SK-N-SH (cell line): ENCODE measurements at regions not wholly inside any gene's neighbourhood (a gene's known extent, or its start where the extent isn't known, plus 50 kb on each side); places are given as distances from the start of the nearest gene placed in this dataset.

Experiments used
- CTCF ChIA-PET: fragments of 300-600, 350-600 bp; formaldehyde crosslinking; extraction: SDS; loops from one replicate; lab custom pipeline; 2021; lab: Yijun Ruan, JAX
- POLR2A ChIA-PET: fragments of 350-600 bp; sonication (Branson Sonifier 250); formaldehyde crosslinking; extraction: SDS; loops from one replicate; lab custom pipeline; 2020; ENCODE audit warnings: antibody characterized with exemption, inconsistent platforms; lab: Yijun Ruan, JAX
- DNase-seq: peaks from one replicate; pipeline ENCODE4 v3.0.0; 2012
- H2AFZ ChIP-seq: fragments of 200-600 bp; sonication (generic); 2 replicates; pipeline ENCODE4 v1.8.1; 2016; ENCODE audit warnings: antibody characterized with exemption, mild to moderate bottlenecking, low read depth
- H3F3A ChIP-seq: fragments of 200-600 bp; sonication (generic); replicated peaks from 2 replicates; pipeline ENCODE3; 2016; ENCODE audit warnings: antibody characterized with exemption, mild to moderate bottlenecking; ENCODE audit not compliant: insufficient read depth
- H3K27ac ChIP-seq, 2 experiments: fragments of 200-500 bp in 1 of 2; fragments of 200-600 bp in 1 of 2; sonication (Bioruptor generic) in 1 of 2; sonication (generic), shearing (Covaris generic) in 1 of 2; 2 replicates each; pipeline versions ENCODE4 v1.5.1 to v1.6.1; 2014 to 2016; ENCODE audit warnings: low read depth in 2 of 2, inconsistent platforms in 1 of 2, low read length in 1 of 2, mild to moderate bottlenecking in 1 of 2, mixed read lengths in 1 of 2
- H3K27me3 ChIP-seq: fragments of 200-600 bp; sonication (generic), shearing (Covaris generic); 2 replicates; pipeline ENCODE4 v1.6.1; 2016; ENCODE audit warnings: mixed run types; ENCODE audit not compliant: insufficient read depth
- H3K36me3 ChIP-seq, 2 experiments: fragments of 200-500 bp in 1 of 2; fragments of 200-600 bp in 1 of 2; sonication (Bioruptor generic) in 1 of 2; sonication (generic) in 1 of 2; replicated peaks in 1 of 2; 2 replicates each; pipeline versions ENCODE3 to v1.5.1; 2014 to 2016; ENCODE audit warnings: low read length in 1 of 2, mild to moderate bottlenecking in 1 of 2; ENCODE audit not compliant: insufficient read depth in 2 of 2, control insufficient read depth in 1 of 2
- H3K4me1 ChIP-seq, 2 experiments: fragments of 200-500 bp in 1 of 2; fragments of 200-600 bp in 1 of 2; sonication (Bioruptor generic) in 1 of 2; sonication (generic), shearing (Covaris generic) in 1 of 2; 2 replicates each; pipeline versions ENCODE4 v1.5.1 to v1.6.1; 2014 to 2016; ENCODE audit warnings: low read depth in 1 of 2, low read length in 1 of 2, mixed run types in 1 of 2; ENCODE audit not compliant: insufficient read depth in 2 of 2, control insufficient read depth in 1 of 2
- H3K4me2 ChIP-seq: fragments of 200-600 bp; sonication (generic), shearing (Covaris generic); 2 replicates; pipeline ENCODE4 v1.6.1; 2017; ENCODE audit warnings: mixed run types
- H3K4me3 ChIP-seq, 2 experiments: fragments of 200-500 bp in 1 of 2; fragments of 200-600 bp in 1 of 2; sonication (Bioruptor generic) in 1 of 2; sonication (generic), shearing (Covaris generic) in 1 of 2; 2 replicates each; pipeline versions ENCODE4 v1.5.1 to v1.8.1; 2014 to 2016; ENCODE audit warnings: low read depth in 2 of 2, inconsistent platforms in 1 of 2, low read length in 1 of 2, mild to moderate bottlenecking in 1 of 2, mixed read lengths in 1 of 2, moderate library complexity in 1 of 2
- H3K79me2 ChIP-seq: fragments of 200-600 bp; sonication (generic); 2 replicates; pipeline ENCODE4 v1.8.1; 2017; ENCODE audit warnings: mild to moderate bottlenecking; ENCODE audit not compliant: insufficient read depth
- H3K9ac ChIP-seq: fragments of 200-600 bp; sonication (generic); 2 replicates; pipeline ENCODE4 v1.6.1; 2017; ENCODE audit warnings: mixed run types
- H3K9me2 ChIP-seq: fragments of 200-600 bp; sonication (generic); 2 replicates; pipeline ENCODE4 v1.6.1; 2017; ENCODE audit warnings: mixed run types
- H3K9me3 ChIP-seq: fragments of 200-600 bp; sonication (generic); 2 replicates; pipeline ENCODE4 v1.6.1; 2017; ENCODE audit warnings: mixed run types, mild to moderate bottlenecking, moderate library complexity
- H4K20me1 ChIP-seq: fragments of 200-600 bp; sonication (generic); 2 replicates; pipeline ENCODE4 v1.6.1; 2017; ENCODE audit warnings: mild to moderate bottlenecking, mixed run types; ENCODE audit not compliant: insufficient read depth
- CTCF ChIP-seq: fragments of 200-600 bp; sonication (generic); IDR thresholded peaks from 2 replicates; pipeline ENCODE4 v1.6.1; 2017; ENCODE audit warnings: antibody characterized with exemption, mild to moderate bottlenecking, moderate library complexity
- GABPA ChIP-seq: IDR thresholded peaks from 2 replicates; pipeline ENCODE4 v1.4.0; 2012; ENCODE audit warnings: low read depth, mild to moderate bottlenecking
- GATA2 ChIP-seq: sonication (generic); formaldehyde crosslinking; IDR thresholded peaks from 2 replicates; pipeline ENCODE4 v1.5.0; 2020; ENCODE audit warnings: mild to moderate bottlenecking, missing genetic modification reagents
- IRF3 ChIP-seq: fragments of 150-350 bp; IDR thresholded peaks from 2 replicates; pipeline ENCODE4 v1.6.1; 2016; ENCODE audit warnings: mild to moderate bottlenecking, low read depth, low read length
- JUND ChIP-seq: IDR thresholded peaks from 2 replicates; pipeline ENCODE4 v1.4.0; 2012
- MEF2A ChIP-seq: IDR thresholded peaks from 2 replicates; pipeline ENCODE4 v1.4.0; 2012; ENCODE audit warnings: low read depth, borderline replicate concordance
- NFIC ChIP-seq: IDR thresholded peaks from 2 replicates; pipeline ENCODE4 v1.4.0; 2012; ENCODE audit warnings: borderline replicate concordance
- POLR2AphosphoS5 ChIP-seq: IDR thresholded peaks from 2 replicates; pipeline ENCODE4 v1.6.1; 2012; ENCODE audit warnings: low read depth, low read length
- RAD21 ChIP-seq: IDR thresholded peaks from 2 replicates; pipeline ENCODE4 v1.6.1; 2012; ENCODE audit warnings: mild to moderate bottlenecking, low read length
- REST ChIP-seq: IDR thresholded peaks from 2 replicates; pipeline ENCODE4 v1.6.1; 2012; ENCODE audit warnings: mild to moderate bottlenecking, low read depth, low read length, moderate library complexity
- RXRA ChIP-seq: IDR thresholded peaks from 2 replicates; pipeline ENCODE4 v1.4.0; 2012; ENCODE audit warnings: low read depth, mild to moderate bottlenecking, borderline replicate concordance
- SIN3A ChIP-seq: IDR thresholded peaks from 2 replicates; pipeline ENCODE4 v1.6.1; 2012; ENCODE audit warnings: low read depth, mild to moderate bottlenecking, low read length, moderate library complexity, borderline replicate concordance
- TAF1 ChIP-seq: IDR thresholded peaks from 2 replicates; pipeline ENCODE4 v1.6.1; 2012; ENCODE audit warnings: low read depth, mild to moderate bottlenecking, low read length, moderate library complexity, borderline replicate concordance
- TEAD4 ChIP-seq: IDR thresholded peaks from 2 replicates; pipeline ENCODE4 v1.4.0; 2012; ENCODE audit warnings: mild to moderate bottlenecking, borderline replicate concordance; ENCODE audit not compliant: insufficient read depth
- ZBTB33 ChIP-seq: IDR thresholded peaks from 2 replicates; pipeline ENCODE4 v1.4.0; 2012; ENCODE audit warnings: low read depth, borderline replicate concordance
- WGBS: methylation state at CpG from one replicate; pipeline ENCODE4 v1.1.6; 2017; ENCODE audit warnings: low lambda C conversion rate; 5-methylcytosine and 5-hydroxymethylcytosine counted together

- 4% methylated on average over 4 of the region's 4 CpGs for WGBS
- Histone ChIP-seq H3K9ac (no peak overlapping the region), H4K20me1 (no peaks in the 10 kb centered on the region), H3K36me3 (no peaks in the 10 kb centered on the region), H3K79me2 (no peaks in the 10 kb centered on the region), H3K4me2 (no peak overlapping the region), H3K4me3 (no peak overlapping the region), H3K27me3 (peaks cover 25% of the 10 kb centered on the region; the same call in 1 of the 2 replicates), H3F3A (no peaks in the 10 kb centered on the region), H3K4me1 (no peaks in the 10 kb centered on the region; a peak in 1 of 4 replicates), H3K9me2 (no peaks in the 10 kb centered on the region), H3K27ac (no peak overlapping the region), H3K9me3 (no peaks in the 10 kb centered on the region), H2AFZ (no peak overlapping the region)
- ChIA-PET CTCF (no interaction called here), POLR2A (no interaction called here)
- DNase-seq: no peak
- TF ChIP-seq CTCF (no peak), SIN3A (no peak), GATA2 (CRISPR knock-in tag) (no peak), JUND (no peak), TAF1 (no peak), NFIC (no peak), ZBTB33 (no peak), RAD21 (no peak), TEAD4 (no peak), IRF3 (no peak), POLR2AphosphoS5 (no peak), GABPA (no peak), RXRA (no peak), MEF2A (no peak), REST (no peak)
Observed at GRCh38 chr18:22101731-22102130, 67.7 kb upstream of the GATA6 start.
